ENCODE measurements at regions not wholly inside any gene's neighbourhood (a gene's known extent, or its start where the extent isn't known, plus 50 kb on each side); places are given as distances from the start of the nearest gene placed in this dataset.

GRCh38 chr6:119476554-119476953 lies 127.0 kb upstream of the MAN1A1 start:
- Histone ChIP-seq H3K27me3 (no peaks in the 10 kb centered on the region), H3K9me3 (peaks cover 0 to 7% (median 0%) of the 10 kb centered on the region in 12 donors), H3K4me1 (peaks cover 0 to 6% (median 0%) of the 10 kb centered on the region in 12 donors), H3K27ac (peak overlapping the region in 1 of 12 donors; percentile 12), H3K36me3 (no peaks in the 10 kb centered on the region), H3K4me3 (no peak overlapping the region)
- TF ChIP-seq CTCF (IDR thresholded peaks at IDR 0.05): no peak
- no peak for TF ChIP-seq POLR2A (IDR thresholded peaks at IDR 0.05)
- no peak for DNase-seq
- no peak for ATAC-seq
- intact Hi-C loops (cut with DNase I): no loop called here
- WGBS, 4 donors: 57 to 76% (median 62%) methylated on average over 4 of the region's 4 CpGs

GRCh38 chr6:119476024-119476423 lies 126.5 kb upstream of the MAN1A1 start:
- Histone ChIP-seq H3K27ac (peak overlapping the region in 1 of 12 donors; percentile 12), H3K27me3 (no peaks in the 10 kb centered on the region), H3K36me3 (no peaks in the 10 kb centered on the region), H3K4me3 (no peak overlapping the region), H3K4me1 (peaks cover 0 to 6% (median 0%) of the 10 kb centered on the region in 12 donors), H3K9me3 (peaks cover 0 to 7% (median 0%) of the 10 kb centered on the region in 12 donors)
- no peak for ATAC-seq
- no peak for DNase-seq
- WGBS, 4 donors: 46 to 72% (median 61%) methylated on average over 2 of the region's 2 CpGs
- no peak for TF ChIP-seq POLR2A (IDR thresholded peaks at IDR 0.05)
- no peak for TF ChIP-seq CTCF (IDR thresholded peaks at IDR 0.05)
- intact Hi-C loops (cut with DNase I): no loop called here

- peaks cover 0 to 15% (median 0%) of the 10 kb centered on the region in 12 donors for H3K9me3 ChIP-seq
- H3K4me1 ChIP-seq: peaks cover 0 to 18% (median 0%) of the 10 kb centered on the region in 12 donors
- WGBS, 4 donors: 42 to 93% (median 56%) methylated on average over 2 to 3 of the region's 3 CpGs
- intact Hi-C loops (cut with DNase I): no loop called here
- H3K27me3 ChIP-seq: no peaks in the 10 kb centered on the region
- no peak overlapping the region for H3K27ac ChIP-seq
- H3K36me3 ChIP-seq: no peaks in the 10 kb centered on the region
- DNase-seq (no peak), ATAC-seq (no peak)
- no peak for TF ChIP-seq POLR2A (IDR thresholded peaks at IDR 0.05)
- TF ChIP-seq CTCF (IDR thresholded peaks at IDR 0.05): no peak
- H3K4me3 ChIP-seq: no peak overlapping the region
Measured at GRCh38 chr6:119470893-119471542, 121.5 kb upstream of the MAN1A1 start.

GRCh38 chr6:119467488-119468081 lies 118.0 kb upstream of the MAN1A1 start:
- peak overlapping the region in 7 of 12 donors; percentile 13 to 44 (median 24) for H3K4me3 ChIP-seq
- peaks cover 0 to 9% (median 0%) of the 10 kb centered on the region in 12 donors for H3K9me3 ChIP-seq
- intact Hi-C loops (cut with DNase I): no loop called here
- 45 to 70% (median 51%) methylated on average over 2 of the region's 2 CpGs for WGBS, 4 donors
- peak overlapping the region in 6 of 12 donors; percentile 6 to 43 (median 25) for H3K27ac ChIP-seq
- TF ChIP-seq CTCF (IDR thresholded peaks at IDR 0.05): no peak
- TF ChIP-seq POLR2A (IDR thresholded peaks at IDR 0.05): no peak
- DNase-seq (no peak), ATAC-seq (peak in 2 of 4 donors; percentile 51 to 65)
- H3K4me1 ChIP-seq: peaks cover 0 to 18% (median 0%) of the 10 kb centered on the region in 12 donors
- no peaks in the 10 kb centered on the region for H3K27me3 ChIP-seq
- no peaks in the 10 kb centered on the region for H3K36me3 ChIP-seq

All from heart left ventricle (tissue), 16 donors.